Activated CD8-positive, alpha-beta memory T cell treated with anti-CD3 and anti-CD28 coated beads for 36 hours (primary cell): ENCODE measurements at regions not wholly inside any gene's neighbourhood (a gene's known extent, or its start where the extent isn't known, plus 50 kb on each side); places are given as distances from the start of the nearest gene placed in this dataset.
"Not testable (repeated sequence)": the region's sequence is repeated elsewhere in the genome, so short reads cannot be mapped to it uniquely, and the experiment has no call there.

Experiments
- CTCF ChIA-PET: fragments of 350-600 bp; sonication (Branson Sonifier 250); formaldehyde crosslinking; loops from one replicate; lab custom pipeline; 2021; ENCODE audit warnings: antibody characterized with exemption; lab: Charles Lee
- POLR2A ChIA-PET: fragments of 350-600 bp; sonication (Branson Sonifier 250); formaldehyde crosslinking; loops from one replicate; lab custom pipeline; 2021; ENCODE audit warnings: antibody characterized with exemption; lab: Charles Lee

GRCh38 chr2:41321351-41321750 is 726.5 kb upstream of the PKDCC start:
- ChIA-PET POLR2A (no interaction called here), CTCF (interaction anchor here (0.7 kb wide), 1 partner anchor 1407 kb away, joined by 3 read pairs; no protein-coding TSS in a partner anchor)

GRCh38 chr2:41326851-41327250 is 721.0 kb upstream of the PKDCC start:
- CTCF ChIA-PET, result no interaction called here
- POLR2A ChIA-PET, result no interaction called here

- POLR2A ChIA-PET, result no interaction called here
- CTCF ChIA-PET, result no interaction called here
These were observed 718.8 kb upstream of the PKDCC start for GRCh38 chr2:41329040-41329439.

GRCh38 chr2:41334159-41334558 is 713.7 kb upstream of the PKDCC start:
- ChIA-PET POLR2A (no interaction called here), CTCF (no interaction called here)

GRCh38 chr2:41335573-41335972 is 712.2 kb upstream of the PKDCC start:
- CTCF ChIA-PET, POLR2A ChIA-PET: not testable (repeated sequence)

- POLR2A ChIA-PET, result no interaction called here
- CTCF ChIA-PET, result no interaction called here
These were observed 709.9 kb upstream of the PKDCC start for GRCh38 chr2:41337956-41338355.

- CTCF ChIA-PET, result no interaction called here
- POLR2A ChIA-PET, result no interaction called here
These were observed 703.3 kb upstream of the PKDCC start for GRCh38 chr2:41344529-41344928.

- POLR2A ChIA-PET, result no interaction called here
- CTCF ChIA-PET, result no interaction called here
These were observed 694.8 kb upstream of the PKDCC start for GRCh38 chr2:41353060-41353459.

- POLR2A ChIA-PET, result no interaction called here
- CTCF ChIA-PET, result interaction anchor here (1.0 kb wide), 1 partner anchor 606 kb away, joined by 3 read pairs; no protein-coding TSS in a partner anchor
These were observed 692.0 kb upstream of the PKDCC start for GRCh38 chr2:41355794-41356193.

- POLR2A ChIA-PET, result no interaction called here
- CTCF ChIA-PET, result no interaction called here
These were observed 683.0 kb upstream of the PKDCC start for GRCh38 chr2:41364842-41365241.

- POLR2A ChIA-PET, result no interaction called here
- CTCF ChIA-PET, result no interaction called here
These were observed 671.9 kb upstream of the PKDCC start for GRCh38 chr2:41375901-41376300.

- ChIA-PET CTCF (no interaction called here), POLR2A (no interaction called here)
These were observed 670.0 kb upstream of the PKDCC start for GRCh38 chr2:41377837-41378236.

GRCh38 chr2:41378420-41378819 is 669.4 kb upstream of the PKDCC start:
- ChIA-PET CTCF (no interaction called here), POLR2A (no interaction called here)

- POLR2A ChIA-PET, result no interaction called here
- CTCF ChIA-PET, result no interaction called here
These were observed 668.2 kb upstream of the PKDCC start for GRCh38 chr2:41379496-41380221.

- ChIA-PET CTCF (no interaction called here), POLR2A (no interaction called here)
These were observed 666.1 kb upstream of the PKDCC start for GRCh38 chr2:41381701-41382100.

GRCh38 chr2:41387519-41387918 is 660.3 kb upstream of the PKDCC start:
- ChIA-PET CTCF (no interaction called here), POLR2A (no interaction called here)

- ChIA-PET CTCF (no interaction called here), POLR2A (no interaction called here)
These were observed 654.2 kb upstream of the PKDCC start for GRCh38 chr2:41393621-41394020.

- POLR2A ChIA-PET, result no interaction called here
These were observed 653.3 kb upstream of the PKDCC start for GRCh38 chr2:41394541-41394940.

GRCh38 chr2:41395692-41396091 is 652.1 kb upstream of the PKDCC start:
- ChIA-PET CTCF (no interaction called here), POLR2A (no interaction called here)

More at GRCh38 chr2:41394541-41394940, 653.3 kb upstream of the PKDCC start:
- CTCF ChIA-PET, result no interaction called here

GRCh38 chr2:41399437-41400087 is 648.3 kb upstream of the PKDCC start:
- CTCF ChIA-PET, result no interaction called here
- POLR2A ChIA-PET, result no interaction called here

GRCh38 chr2:41400088-41400665 is 647.6 kb upstream of the PKDCC start:
- POLR2A ChIA-PET, result no interaction called here
- CTCF ChIA-PET, result no interaction called here
